ENCODE measurements at regions not wholly inside any gene's neighbourhood (a gene's known extent, or its start where the extent isn't known, plus 50 kb on each side); places are given as distances from the start of the nearest gene placed in this dataset.

- peaks cover 24% of the 10 kb centered on the region for H3K4me1 Mint-ChIP-seq (ENCODE audit: low read depth, unreplicated experiment)
- peaks cover 4% of the 10 kb centered on the region for H3K36me3 Mint-ChIP-seq (ENCODE audit: unreplicated experiment)
- H3K27ac Mint-ChIP-seq (ENCODE audit: unreplicated experiment) = no peak overlapping the region
- no peak for TF ChIP-seq CTCF (IDR thresholded peaks at IDR 0.05; ENCODE audit: partially characterized antibody, unreplicated experiment)
- H3K9me3 Mint-ChIP-seq (ENCODE audit: unreplicated experiment) = no peaks in the 10 kb centered on the region
- DNase-seq = no peak
- no peaks in the 10 kb centered on the region for H3K27me3 Mint-ChIP-seq (ENCODE audit: unreplicated experiment)
- no peak overlapping the region for H3K4me3 Mint-ChIP-seq (ENCODE audit: unreplicated experiment)
Observed at GRCh38 chr2:49240608-49241007, 86.3 kb upstream of the FSHR start.

GRCh38 chr2:49238604-49238960 is 84.3 kb upstream of the FSHR start:
- Mint-ChIP-seq H3K36me3 (ENCODE audit: unreplicated experiment) (no peaks in the 10 kb centered on the region), H3K27me3 (ENCODE audit: unreplicated experiment) (no peaks in the 10 kb centered on the region)

GRCh38 chr2:49237867-49238603 is 83.7 kb upstream of the FSHR start:
- no peaks in the 10 kb centered on the region for H3K36me3 Mint-ChIP-seq (ENCODE audit: unreplicated experiment)
- peaks cover 24% of the 10 kb centered on the region for H3K4me1 Mint-ChIP-seq (ENCODE audit: low read depth, unreplicated experiment)
- TF ChIP-seq CTCF (IDR thresholded peaks at IDR 0.05; ENCODE audit: partially characterized antibody, unreplicated experiment) = no peak
- no peaks in the 10 kb centered on the region for H3K27me3 Mint-ChIP-seq (ENCODE audit: unreplicated experiment)
- H3K4me3 Mint-ChIP-seq (ENCODE audit: unreplicated experiment) = no peak overlapping the region
- no peaks in the 10 kb centered on the region for H3K9me3 Mint-ChIP-seq (ENCODE audit: unreplicated experiment)
- no peak for DNase-seq
- no peak overlapping the region for H3K27ac Mint-ChIP-seq (ENCODE audit: unreplicated experiment)

More at GRCh38 chr2:49238604-49238960, 84.3 kb upstream of the FSHR start:
- Mint-ChIP-seq H3K27ac (ENCODE audit: unreplicated experiment) (no peak overlapping the region), H3K4me3 (ENCODE audit: unreplicated experiment) (no peak overlapping the region), H3K4me1 (ENCODE audit: low read depth, unreplicated experiment) (peaks cover 24% of the 10 kb centered on the region), H3K9me3 (ENCODE audit: unreplicated experiment) (no peaks in the 10 kb centered on the region)
- TF ChIP-seq CTCF (IDR thresholded peaks at IDR 0.05; ENCODE audit: partially characterized antibody, unreplicated experiment) = no peak
- no peak for DNase-seq

GRCh38 chr2:49236316-49236715 is 82.0 kb upstream of the FSHR start:
- Mint-ChIP-seq H3K36me3 (ENCODE audit: unreplicated experiment) (peaks cover 4% of the 10 kb centered on the region), H3K4me3 (ENCODE audit: unreplicated experiment) (no peak overlapping the region), H3K4me1 (ENCODE audit: low read depth, unreplicated experiment) (peaks cover 24% of the 10 kb centered on the region), H3K9me3 (ENCODE audit: unreplicated experiment) (no peaks in the 10 kb centered on the region), H3K27ac (ENCODE audit: unreplicated experiment) (peak overlapping the region; percentile 31), H3K27me3 (ENCODE audit: unreplicated experiment) (no peaks in the 10 kb centered on the region)
- no peak for DNase-seq
- TF ChIP-seq CTCF (IDR thresholded peaks at IDR 0.05; ENCODE audit: partially characterized antibody, unreplicated experiment) = no peak

- no peak for TF ChIP-seq CTCF (IDR thresholded peaks at IDR 0.05; ENCODE audit: partially characterized antibody, unreplicated experiment)
- no peak overlapping the region for H3K27ac Mint-ChIP-seq (ENCODE audit: unreplicated experiment)
Observed at GRCh38 chr2:49226360-49226759, 72.0 kb upstream of the FSHR start.

More at GRCh38 chr2:49226360-49226759, 72.0 kb upstream of the FSHR start:
- Mint-ChIP-seq H3K36me3 (ENCODE audit: unreplicated experiment) (no peaks in the 10 kb centered on the region), H3K4me3 (ENCODE audit: unreplicated experiment) (no peak overlapping the region), H3K4me1 (ENCODE audit: low read depth, unreplicated experiment) (no peaks in the 10 kb centered on the region), H3K27me3 (ENCODE audit: unreplicated experiment) (peaks cover 1% of the 10 kb centered on the region), H3K9me3 (ENCODE audit: unreplicated experiment) (no peaks in the 10 kb centered on the region)
- DNase-seq = no peak

Measured in glutamatergic neuron (in vitro differentiated cells).